OCI-LY3 (cell line): ENCODE measurements at regions not wholly inside any gene's neighbourhood (a gene's known extent, or its start where the extent isn't known, plus 50 kb on each side); places are given as distances from the start of the nearest gene placed in this dataset.

ENCODE experiments used
- EZH2phosphoT487 ChIP-seq: fragments of 200-600 bp; shearing (Covaris generic); IDR thresholded peaks from 2 replicates; pipeline ENCODE4 v1.6.1; 2018; ENCODE audit warnings: antibody characterized with exemption, mixed run types, low read depth
- TF ChIP-seq, protein P1 (sequence below): fragments of 200-600, 300-600 bp; sonication (generic); IDR thresholded peaks from 2 replicates; pipeline ENCODE4 v1.5.1; 2014; ENCODE audit warnings: antibody characterized with exemption, low read length, low read depth

- TF ChIP-seq, protein P1, sequence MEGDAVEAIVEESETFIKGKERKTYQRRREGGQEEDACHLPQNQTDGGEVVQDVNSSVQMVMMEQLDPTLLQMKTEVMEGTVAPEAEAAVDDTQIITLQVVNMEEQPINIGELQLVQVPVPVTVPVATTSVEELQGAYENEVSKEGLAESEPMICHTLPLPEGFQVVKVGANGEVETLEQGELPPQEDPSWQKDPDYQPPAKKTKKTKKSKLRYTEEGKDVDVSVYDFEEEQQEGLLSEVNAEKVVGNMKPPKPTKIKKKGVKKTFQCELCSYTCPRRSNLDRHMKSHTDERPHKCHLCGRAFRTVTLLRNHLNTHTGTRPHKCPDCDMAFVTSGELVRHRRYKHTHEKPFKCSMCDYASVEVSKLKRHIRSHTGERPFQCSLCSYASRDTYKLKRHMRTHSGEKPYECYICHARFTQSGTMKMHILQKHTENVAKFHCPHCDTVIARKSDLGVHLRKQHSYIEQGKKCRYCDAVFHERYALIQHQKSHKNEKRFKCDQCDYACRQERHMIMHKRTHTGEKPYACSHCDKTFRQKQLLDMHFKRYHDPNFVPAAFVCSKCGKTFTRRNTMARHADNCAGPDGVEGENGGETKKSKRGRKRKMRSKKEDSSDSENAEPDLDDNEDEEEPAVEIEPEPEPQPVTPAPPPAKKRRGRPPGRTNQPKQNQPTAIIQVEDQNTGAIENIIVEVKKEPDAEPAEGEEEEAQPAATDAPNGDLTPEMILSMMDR: no peak
- TF ChIP-seq EZH2phosphoT487: no peak
Observed at GRCh38 chr10:71064413-71065118, 147.8 kb upstream of the UNC5B start.
